ENCODE measurements at regions not wholly inside any gene's neighbourhood (a gene's known extent, or its start where the extent isn't known, plus 50 kb on each side); places are given as distances from the start of the nearest gene placed in this dataset.

DNA sequence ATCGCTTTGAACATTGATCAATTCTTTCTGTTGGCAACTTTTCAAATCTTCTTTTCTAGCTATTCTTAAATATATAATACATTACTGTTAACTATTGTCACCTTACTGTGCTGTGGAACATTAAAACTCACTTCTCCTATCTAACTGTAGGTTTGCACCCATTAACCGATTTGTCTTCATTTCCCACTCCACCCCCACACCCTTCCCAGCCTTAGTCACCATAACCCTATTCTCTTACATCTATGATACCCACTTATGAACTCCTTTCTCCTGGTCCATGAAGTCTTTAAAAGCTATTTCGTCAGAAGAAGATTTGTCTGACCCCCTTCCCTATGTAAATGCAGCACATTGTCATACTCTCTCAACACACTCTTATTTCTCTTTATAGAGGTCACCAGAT lies 993.4 kb upstream of the EEF2KMT start:
- no peak for TF ChIP-seq ZFP3 (CRISPR knock-in tag; IDR thresholded peaks at IDR 0.05)
- TF ChIP-seq PPARA (CRISPR knock-in tag; IDR thresholded peaks at IDR 0.05; ENCODE audit: borderline replicate concordance) = no peak
- no peak for TF ChIP-seq ZFP30 (CRISPR knock-in tag; IDR thresholded peaks at IDR 0.05)
- TF ChIP-seq ZNF70 (CRISPR knock-in tag; IDR thresholded peaks at IDR 0.05) = no peak
- no peak for TF ChIP-seq ISL1 (CRISPR knock-in tag; IDR thresholded peaks at IDR 0.05)
- TF ChIP-seq BACH2 (CRISPR knock-in tag; IDR thresholded peaks at IDR 0.05; ENCODE audit: borderline replicate concordance) = no peak
- no peak for TF ChIP-seq ARNTL (CRISPR knock-in tag; IDR thresholded peaks at IDR 0.05; ENCODE audit: borderline replicate concordance, low read depth)
- TF ChIP-seq, protein P1, sequence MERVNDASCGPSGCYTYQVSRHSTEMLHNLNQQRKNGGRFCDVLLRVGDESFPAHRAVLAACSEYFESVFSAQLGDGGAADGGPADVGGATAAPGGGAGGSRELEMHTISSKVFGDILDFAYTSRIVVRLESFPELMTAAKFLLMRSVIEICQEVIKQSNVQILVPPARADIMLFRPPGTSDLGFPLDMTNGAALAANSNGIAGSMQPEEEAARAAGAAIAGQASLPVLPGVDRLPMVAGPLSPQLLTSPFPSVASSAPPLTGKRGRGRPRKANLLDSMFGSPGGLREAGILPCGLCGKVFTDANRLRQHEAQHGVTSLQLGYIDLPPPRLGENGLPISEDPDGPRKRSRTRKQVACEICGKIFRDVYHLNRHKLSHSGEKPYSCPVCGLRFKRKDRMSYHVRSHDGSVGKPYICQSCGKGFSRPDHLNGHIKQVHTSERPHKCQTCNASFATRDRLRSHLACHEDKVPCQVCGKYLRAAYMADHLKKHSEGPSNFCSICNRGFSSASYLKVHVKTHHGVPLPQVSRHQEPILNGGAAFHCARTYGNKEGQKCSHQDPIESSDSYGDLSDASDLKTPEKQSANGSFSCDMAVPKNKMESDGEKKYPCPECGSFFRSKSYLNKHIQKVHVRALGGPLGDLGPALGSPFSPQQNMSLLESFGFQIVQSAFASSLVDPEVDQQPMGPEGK (CRISPR knock-in tag; IDR thresholded peaks at IDR 0.05; ENCODE audit: borderline replicate concordance) = no peak
- no peak for TF ChIP-seq TCF4 (CRISPR knock-in tag; IDR thresholded peaks at IDR 0.05; ENCODE audit: borderline replicate concordance)
- no peak for TF ChIP-seq SNAI2 (CRISPR knock-in tag; IDR thresholded peaks at IDR 0.05)
- no peak for TF ChIP-seq OSR1 (CRISPR knock-in tag; IDR thresholded peaks at IDR 0.05)
- no peak for TF ChIP-seq CSDC2 (CRISPR knock-in tag; IDR thresholded peaks at IDR 0.05)
- no peak for TF ChIP-seq ZNF8 (CRISPR knock-in tag; IDR thresholded peaks at IDR 0.05)
- no peak for TF ChIP-seq ZC3H10 (CRISPR knock-in tag; IDR thresholded peaks at IDR 0.05)
- TF ChIP-seq RARB (CRISPR knock-in tag; IDR thresholded peaks at IDR 0.05) = no peak
- TF ChIP-seq TOX (CRISPR knock-in tag; IDR thresholded peaks at IDR 0.05; ENCODE audit: borderline replicate concordance) = no peak
- TF ChIP-seq ZNF565 (CRISPR knock-in tag; conservative IDR thresholded peaks at IDR 0.05; ENCODE audit: low read depth) = no peak
- TF ChIP-seq ESRRG (CRISPR knock-in tag; IDR thresholded peaks at IDR 0.05) = no peak
- TF ChIP-seq, protein P2, sequence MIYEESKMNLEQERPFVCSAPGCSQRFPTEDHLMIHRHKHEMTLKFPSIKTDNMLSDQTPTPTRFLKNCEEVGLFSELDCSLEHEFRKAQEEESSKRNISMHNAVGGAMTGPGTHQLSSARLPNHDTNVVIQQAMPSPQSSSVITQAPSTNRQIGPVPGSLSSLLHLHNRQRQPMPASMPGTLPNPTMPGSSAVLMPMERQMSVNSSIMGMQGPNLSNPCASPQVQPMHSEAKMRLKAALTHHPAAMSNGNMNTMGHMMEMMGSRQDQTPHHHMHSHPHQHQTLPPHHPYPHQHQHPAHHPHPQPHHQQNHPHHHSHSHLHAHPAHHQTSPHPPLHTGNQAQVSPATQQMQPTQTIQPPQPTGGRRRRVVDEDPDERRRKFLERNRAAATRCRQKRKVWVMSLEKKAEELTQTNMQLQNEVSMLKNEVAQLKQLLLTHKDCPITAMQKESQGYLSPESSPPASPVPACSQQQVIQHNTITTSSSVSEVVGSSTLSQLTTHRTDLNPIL (CRISPR knock-in tag; IDR thresholded peaks at IDR 0.05; ENCODE audit: low read depth) = no peak

DNA sequence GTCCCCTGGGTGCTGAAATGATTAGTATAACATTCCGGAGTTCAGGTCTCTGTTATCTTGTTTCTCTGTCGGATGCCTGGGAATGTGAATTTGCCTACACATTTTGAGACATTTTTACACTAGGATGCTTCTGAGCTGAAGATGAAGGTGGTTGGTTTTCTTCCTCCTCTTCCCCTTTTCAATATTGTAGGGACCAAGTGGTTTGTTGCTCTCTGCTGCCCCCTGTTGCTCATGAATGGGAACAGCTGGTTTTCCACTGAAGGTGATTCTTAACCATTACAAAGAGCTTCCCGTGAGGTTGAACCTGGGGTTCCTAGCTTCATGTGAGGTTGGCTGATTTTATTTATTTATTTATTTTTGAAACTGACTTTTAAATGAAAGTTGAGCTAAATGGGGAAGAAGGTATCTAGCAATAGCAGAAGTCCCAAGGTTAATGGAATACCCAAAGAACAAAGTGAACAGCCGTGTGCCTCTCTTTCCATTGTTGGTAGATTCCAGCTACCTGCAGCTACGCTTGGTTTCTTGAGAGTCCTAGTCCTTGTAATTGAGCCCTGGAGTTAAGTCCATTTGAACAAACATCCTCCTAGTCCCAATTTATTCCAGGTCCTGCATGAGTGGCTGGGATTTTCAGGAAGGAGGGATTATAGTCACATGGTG lies 983.9 kb upstream of the EEF2KMT start:
- TF ChIP-seq SNAI2 (CRISPR knock-in tag; IDR thresholded peaks at IDR 0.05) (no peak), ZNF8 (CRISPR knock-in tag; IDR thresholded peaks at IDR 0.05) (no peak), ZFP3 (CRISPR knock-in tag; IDR thresholded peaks at IDR 0.05) (no peak), ESRRG (CRISPR knock-in tag; IDR thresholded peaks at IDR 0.05) (no peak), ZFP30 (CRISPR knock-in tag; IDR thresholded peaks at IDR 0.05) (no peak), BACH2 (CRISPR knock-in tag; IDR thresholded peaks at IDR 0.05; ENCODE audit: borderline replicate concordance) (no peak), TCF4 (CRISPR knock-in tag; IDR thresholded peaks at IDR 0.05; ENCODE audit: borderline replicate concordance) (no peak), ZC3H10 (CRISPR knock-in tag; IDR thresholded peaks at IDR 0.05) (no peak), CSDC2 (CRISPR knock-in tag; IDR thresholded peaks at IDR 0.05) (no peak), ARNTL (CRISPR knock-in tag; IDR thresholded peaks at IDR 0.05; ENCODE audit: borderline replicate concordance, low read depth) (no peak), PPARA (CRISPR knock-in tag; IDR thresholded peaks at IDR 0.05; ENCODE audit: borderline replicate concordance) (no peak), TOX (CRISPR knock-in tag; IDR thresholded peaks at IDR 0.05; ENCODE audit: borderline replicate concordance) (no peak), RARB (CRISPR knock-in tag; IDR thresholded peaks at IDR 0.05) (no peak), ZNF70 (CRISPR knock-in tag; IDR thresholded peaks at IDR 0.05) (no peak), OSR1 (CRISPR knock-in tag; IDR thresholded peaks at IDR 0.05) (no peak), ZNF565 (CRISPR knock-in tag; conservative IDR thresholded peaks at IDR 0.05; ENCODE audit: low read depth) (no peak), ISL1 (CRISPR knock-in tag; IDR thresholded peaks at IDR 0.05) (no peak)
- TF ChIP-seq, protein P3, sequence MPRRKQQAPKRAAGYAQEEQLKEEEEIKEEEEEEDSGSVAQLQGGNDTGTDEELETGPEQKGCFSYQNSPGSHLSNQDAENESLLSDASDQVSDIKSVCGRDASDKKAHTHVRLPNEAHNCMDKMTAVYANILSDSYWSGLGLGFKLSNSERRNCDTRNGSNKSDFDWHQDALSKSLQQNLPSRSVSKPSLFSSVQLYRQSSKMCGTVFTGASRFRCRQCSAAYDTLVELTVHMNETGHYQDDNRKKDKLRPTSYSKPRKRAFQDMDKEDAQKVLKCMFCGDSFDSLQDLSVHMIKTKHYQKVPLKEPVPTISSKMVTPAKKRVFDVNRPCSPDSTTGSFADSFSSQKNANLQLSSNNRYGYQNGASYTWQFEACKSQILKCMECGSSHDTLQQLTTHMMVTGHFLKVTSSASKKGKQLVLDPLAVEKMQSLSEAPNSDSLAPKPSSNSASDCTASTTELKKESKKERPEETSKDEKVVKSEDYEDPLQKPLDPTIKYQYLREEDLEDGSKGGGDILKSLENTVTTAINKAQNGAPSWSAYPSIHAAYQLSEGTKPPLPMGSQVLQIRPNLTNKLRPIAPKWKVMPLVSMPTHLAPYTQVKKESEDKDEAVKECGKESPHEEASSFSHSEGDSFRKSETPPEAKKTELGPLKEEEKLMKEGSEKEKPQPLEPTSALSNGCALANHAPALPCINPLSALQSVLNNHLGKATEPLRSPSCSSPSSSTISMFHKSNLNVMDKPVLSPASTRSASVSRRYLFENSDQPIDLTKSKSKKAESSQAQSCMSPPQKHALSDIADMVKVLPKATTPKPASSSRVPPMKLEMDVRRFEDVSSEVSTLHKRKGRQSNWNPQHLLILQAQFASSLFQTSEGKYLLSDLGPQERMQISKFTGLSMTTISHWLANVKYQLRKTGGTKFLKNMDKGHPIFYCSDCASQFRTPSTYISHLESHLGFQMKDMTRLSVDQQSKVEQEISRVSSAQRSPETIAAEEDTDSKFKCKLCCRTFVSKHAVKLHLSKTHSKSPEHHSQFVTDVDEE (CRISPR knock-in tag; IDR thresholded peaks at IDR 0.05) = no peak
- TF ChIP-seq, protein P2 (CRISPR knock-in tag; IDR thresholded peaks at IDR 0.05; ENCODE audit: low read depth) = no peak
- TF ChIP-seq, protein P1 (CRISPR knock-in tag; IDR thresholded peaks at IDR 0.05; ENCODE audit: borderline replicate concordance) = no peak
- ATAC-seq = no peak

More for the DNA sequence above, 993.4 kb upstream of the EEF2KMT start:
- no peak for ATAC-seq

All from SK-N-SH treated with all-trans-retinoic acid at 6 μM for 48 hours (cell line).